Ishikawa (cell line): ENCODE measurements at regions not wholly inside any gene's neighbourhood (a gene's known extent, or its start where the extent isn't known, plus 50 kb on each side); places are given as distances from the start of the nearest gene placed in this dataset.

Experiments
- CEBPB ChIP-seq: IDR thresholded peaks from 2 replicates; pipeline ENCODE4 v1.6.1; 2012
- CREB1 ChIP-seq: IDR thresholded peaks from 2 replicates; pipeline ENCODE4 v1.6.1; 2012; ENCODE audit warnings: low read depth
- EGR1 ChIP-seq: IDR thresholded peaks from 2 replicates; pipeline ENCODE4 v1.6.1; 2012
- EP300 ChIP-seq: IDR thresholded peaks from 2 replicates; pipeline ENCODE4 v1.6.1; 2012; ENCODE audit warnings: borderline replicate concordance
- FOXM1 ChIP-seq: IDR thresholded peaks from 2 replicates; pipeline ENCODE4 v1.6.1; 2012; ENCODE audit warnings: low read depth, borderline replicate concordance
- NFIC ChIP-seq: IDR thresholded peaks from 2 replicates; pipeline ENCODE4 v1.6.1; 2012
- RAD21 ChIP-seq: IDR thresholded peaks from 2 replicates; pipeline ENCODE4 v1.6.1; 2012; ENCODE audit warnings: low read depth
- TAF1 ChIP-seq: IDR thresholded peaks from 2 replicates; pipeline ENCODE4 v1.6.1; 2012; ENCODE audit warnings: low read depth, mild to moderate bottlenecking
- TCF12 ChIP-seq: IDR thresholded peaks from 2 replicates; pipeline ENCODE4 v1.6.1; 2012; ENCODE audit warnings: low read depth
- TEAD4 ChIP-seq: IDR thresholded peaks from 2 replicates; pipeline ENCODE4 v1.6.1; 2012
- YY1 ChIP-seq: IDR thresholded peaks from 2 replicates; pipeline ENCODE4 v1.6.1; 2012; ENCODE audit warnings: low read depth
- TF ChIP-seq, protein P1 (sequence below): IDR thresholded peaks from 2 replicates; pipeline ENCODE4 v1.6.1; 2012; ENCODE audit warnings: low read depth, mild to moderate bottlenecking
- TF ChIP-seq, protein P2 (sequence below): IDR thresholded peaks from 2 replicates; pipeline ENCODE4 v1.6.1; 2012

GRCh38 chr2:145723872-145724271 lies 1204.0 kb upstream of the ZEB2 start:
- TF ChIP-seq EGR1 (no peak), TCF12 (no peak), FOXM1 (no peak), RAD21 (no peak), EP300 (no peak), CEBPB (no peak), CREB1 (no peak), TAF1 (no peak), NFIC (no peak), YY1 (no peak), TEAD4 (no peak)
- TF ChIP-seq, protein P1, sequence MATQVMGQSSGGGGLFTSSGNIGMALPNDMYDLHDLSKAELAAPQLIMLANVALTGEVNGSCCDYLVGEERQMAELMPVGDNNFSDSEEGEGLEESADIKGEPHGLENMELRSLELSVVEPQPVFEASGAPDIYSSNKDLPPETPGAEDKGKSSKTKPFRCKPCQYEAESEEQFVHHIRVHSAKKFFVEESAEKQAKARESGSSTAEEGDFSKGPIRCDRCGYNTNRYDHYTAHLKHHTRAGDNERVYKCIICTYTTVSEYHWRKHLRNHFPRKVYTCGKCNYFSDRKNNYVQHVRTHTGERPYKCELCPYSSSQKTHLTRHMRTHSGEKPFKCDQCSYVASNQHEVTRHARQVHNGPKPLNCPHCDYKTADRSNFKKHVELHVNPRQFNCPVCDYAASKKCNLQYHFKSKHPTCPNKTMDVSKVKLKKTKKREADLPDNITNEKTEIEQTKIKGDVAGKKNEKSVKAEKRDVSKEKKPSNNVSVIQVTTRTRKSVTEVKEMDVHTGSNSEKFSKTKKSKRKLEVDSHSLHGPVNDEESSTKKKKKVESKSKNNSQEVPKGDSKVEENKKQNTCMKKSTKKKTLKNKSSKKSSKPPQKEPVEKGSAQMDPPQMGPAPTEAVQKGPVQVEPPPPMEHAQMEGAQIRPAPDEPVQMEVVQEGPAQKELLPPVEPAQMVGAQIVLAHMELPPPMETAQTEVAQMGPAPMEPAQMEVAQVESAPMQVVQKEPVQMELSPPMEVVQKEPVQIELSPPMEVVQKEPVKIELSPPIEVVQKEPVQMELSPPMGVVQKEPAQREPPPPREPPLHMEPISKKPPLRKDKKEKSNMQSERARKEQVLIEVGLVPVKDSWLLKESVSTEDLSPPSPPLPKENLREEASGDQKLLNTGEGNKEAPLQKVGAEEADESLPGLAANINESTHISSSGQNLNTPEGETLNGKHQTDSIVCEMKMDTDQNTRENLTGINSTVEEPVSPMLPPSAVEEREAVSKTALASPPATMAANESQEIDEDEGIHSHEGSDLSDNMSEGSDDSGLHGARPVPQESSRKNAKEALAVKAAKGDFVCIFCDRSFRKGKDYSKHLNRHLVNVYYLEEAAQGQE: no peak
- TF ChIP-seq, protein P2, sequence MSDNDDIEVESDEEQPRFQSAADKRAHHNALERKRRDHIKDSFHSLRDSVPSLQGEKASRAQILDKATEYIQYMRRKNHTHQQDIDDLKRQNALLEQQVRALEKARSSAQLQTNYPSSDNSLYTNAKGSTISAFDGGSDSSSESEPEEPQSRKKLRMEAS: no peak
